ENCODE measurements at regions not wholly inside any gene's neighbourhood (a gene's known extent, or its start where the extent isn't known, plus 50 kb on each side); places are given as distances from the start of the nearest gene placed in this dataset.

- no peaks in the 10 kb centered on the region for H3K27me3 Mint-ChIP-seq
- peaks cover 11% of the 10 kb centered on the region for H3K36me3 Mint-ChIP-seq
- H3K27ac Mint-ChIP-seq: no peak overlapping the region
- H3K4me3 Mint-ChIP-seq: no peak overlapping the region
- H3K9me3 Mint-ChIP-seq (ENCODE audit: low read depth): peaks cover 7% of the 10 kb centered on the region
- peaks cover 33% of the 10 kb centered on the region for H3K4me1 Mint-ChIP-seq (ENCODE audit: low read depth)
Observed at GRCh38 chr12:92216092-92216491, 70.4 kb upstream of the BTG1 start.

GRCh38 chr12:92215358-92215757 is 69.7 kb upstream of the BTG1 start:
- Mint-ChIP-seq H3K4me1 (ENCODE audit: low read depth) (peaks cover 38% of the 10 kb centered on the region), H3K4me3 (no peak overlapping the region), H3K9me3 (ENCODE audit: low read depth) (peaks cover 6% of the 10 kb centered on the region), H3K27ac (no peak overlapping the region), H3K36me3 (peaks cover 9% of the 10 kb centered on the region), H3K27me3 (no peaks in the 10 kb centered on the region)

GRCh38 chr12:92213166-92213565 is 67.5 kb upstream of the BTG1 start:
- Mint-ChIP-seq H3K4me3 (no peak overlapping the region), H3K27ac (peak overlapping the region; percentile 37), H3K36me3 (peaks cover 3% of the 10 kb centered on the region), H3K4me1 (ENCODE audit: low read depth) (peaks cover 43% of the 10 kb centered on the region), H3K27me3 (no peaks in the 10 kb centered on the region), H3K9me3 (ENCODE audit: low read depth) (peaks cover 7% of the 10 kb centered on the region)

- H3K4me1 Mint-ChIP-seq (ENCODE audit: low read depth): peaks cover 51% of the 10 kb centered on the region
- peaks cover 7% of the 10 kb centered on the region for H3K9me3 Mint-ChIP-seq (ENCODE audit: low read depth)
- H3K4me3 Mint-ChIP-seq: peak overlapping the region; percentile 77
- peak overlapping the region; percentile 95 for H3K27ac Mint-ChIP-seq
- no peaks in the 10 kb centered on the region for H3K27me3 Mint-ChIP-seq
- H3K36me3 Mint-ChIP-seq: peaks cover 3% of the 10 kb centered on the region
Observed at GRCh38 chr12:92210071-92210470, 64.4 kb upstream of the BTG1 start.

- H3K27ac Mint-ChIP-seq: peak overlapping the region; percentile 80
- H3K9me3 Mint-ChIP-seq (ENCODE audit: low read depth): peaks cover 3% of the 10 kb centered on the region
- H3K27me3 Mint-ChIP-seq: no peaks in the 10 kb centered on the region
- peaks cover 44% of the 10 kb centered on the region for H3K4me1 Mint-ChIP-seq (ENCODE audit: low read depth)
- peaks cover under 1% of the 10 kb centered on the region for H3K36me3 Mint-ChIP-seq
- H3K4me3 Mint-ChIP-seq: peak overlapping the region; percentile 75
Observed at GRCh38 chr12:92208613-92209121, 63.0 kb upstream of the BTG1 start.

GRCh38 chr12:92206596-92206995 is 61.0 kb upstream of the BTG1 start:
- peak overlapping the region; percentile 4 for H3K27ac Mint-ChIP-seq
- H3K9me3 Mint-ChIP-seq (ENCODE audit: low read depth): peaks cover 3% of the 10 kb centered on the region
- no peak overlapping the region for H3K4me3 Mint-ChIP-seq
- H3K4me1 Mint-ChIP-seq (ENCODE audit: low read depth): peaks cover 42% of the 10 kb centered on the region
- H3K27me3 Mint-ChIP-seq: no peaks in the 10 kb centered on the region
- peaks cover 2% of the 10 kb centered on the region for H3K36me3 Mint-ChIP-seq

- Mint-ChIP-seq H3K36me3 (peaks cover 2% of the 10 kb centered on the region), H3K27ac (no peak overlapping the region)
Observed at GRCh38 chr12:92206011-92206410, 60.4 kb upstream of the BTG1 start.

GRCh38 chr12:92199819-92200576 is 54.4 kb upstream of the BTG1 start:
- H3K4me1 Mint-ChIP-seq (ENCODE audit: low read depth): peaks cover 16% of the 10 kb centered on the region
- H3K9me3 Mint-ChIP-seq (ENCODE audit: low read depth): peaks cover 5% of the 10 kb centered on the region
- no peak overlapping the region for H3K4me3 Mint-ChIP-seq
- no peaks in the 10 kb centered on the region for H3K27me3 Mint-ChIP-seq
- H3K36me3 Mint-ChIP-seq: peaks cover 12% of the 10 kb centered on the region
- H3K27ac Mint-ChIP-seq: no peak overlapping the region

More at GRCh38 chr12:92206011-92206410, 60.4 kb upstream of the BTG1 start:
- Mint-ChIP-seq H3K27me3 (no peaks in the 10 kb centered on the region), H3K9me3 (ENCODE audit: low read depth) (peaks cover 3% of the 10 kb centered on the region), H3K4me1 (ENCODE audit: low read depth) (peaks cover 46% of the 10 kb centered on the region), H3K4me3 (no peak overlapping the region)

- peaks cover 5% of the 10 kb centered on the region for H3K9me3 Mint-ChIP-seq (ENCODE audit: low read depth)
- peaks cover 16% of the 10 kb centered on the region for H3K4me1 Mint-ChIP-seq (ENCODE audit: low read depth)
- H3K27me3 Mint-ChIP-seq: no peaks in the 10 kb centered on the region
- no peak overlapping the region for H3K4me3 Mint-ChIP-seq
- H3K36me3 Mint-ChIP-seq: peaks cover 11% of the 10 kb centered on the region
- H3K27ac Mint-ChIP-seq: no peak overlapping the region
Observed at GRCh38 chr12:92197815-92198214, 52.2 kb upstream of the BTG1 start.

GRCh38 chr12:92196368-92196767 is 50.7 kb upstream of the BTG1 start:
- Mint-ChIP-seq H3K27me3 (no peaks in the 10 kb centered on the region), H3K36me3 (peaks cover 10% of the 10 kb centered on the region), H3K9me3 (ENCODE audit: low read depth) (peaks cover 5% of the 10 kb centered on the region), H3K27ac (no peak overlapping the region), H3K4me1 (ENCODE audit: low read depth) (peaks cover 15% of the 10 kb centered on the region), H3K4me3 (no peak overlapping the region)
